ENCODE measurements at regions not wholly inside any gene's neighbourhood (a gene's known extent, or its start where the extent isn't known, plus 50 kb on each side); places are given as distances from the start of the nearest gene placed in this dataset.

- Histone ChIP-seq H3K36me3 (no peaks in the 10 kb centered on the region), H3K9me3 (no peaks in the 10 kb centered on the region), H3K27me3 (no peaks in the 10 kb centered on the region), H3K4me1 (peaks cover 0 to 12% of the 10 kb centered on the region in 2 donors), H3K4me3 (replicated peaks in 1 of 3) (no peak overlapping the region), H3K27ac (no peak overlapping the region)
- intact Hi-C loops (cut with DNase I), result no loop called here
- no peak for DNase-seq
- 88 to 92% methylated on average over 2 of the region's 2 CpGs for WGBS, 2 donors
- no peak for TF ChIP-seq CTCF (IDR thresholded peaks at IDR 0.05)
- TF ChIP-seq POLR2A (IDR thresholded peaks at IDR 0.05), result no peak
These were observed 172.3 kb downstream of the GJA1 start for GRCh38 chr6:121607721-121608120.

- Histone ChIP-seq H3K27ac (no peak overlapping the region), H3K36me3 (no peaks in the 10 kb centered on the region), H3K4me3 (replicated peaks in 1 of 3) (no peak overlapping the region), H3K4me1 (peaks cover 0 to 10% of the 10 kb centered on the region in 2 donors), H3K27me3 (no peaks in the 10 kb centered on the region), H3K9me3 (no peaks in the 10 kb centered on the region)
- no peak for DNase-seq
- 81 to 85% methylated on average over 3 of the region's 3 CpGs for WGBS, 2 donors
- intact Hi-C loops (cut with DNase I), result no loop called here
- TF ChIP-seq CTCF (IDR thresholded peaks at IDR 0.05) (no peak), POLR2A (IDR thresholded peaks at IDR 0.05) (no peak)
These were observed 172.8 kb downstream of the GJA1 start for GRCh38 chr6:121608270-121608669.

- no peak overlapping the region for H3K27ac ChIP-seq
- no peak overlapping the region for H3K4me3 ChIP-seq (replicated peaks in 1 of 3)
- no peak for DNase-seq
- H3K27me3 ChIP-seq, result no peaks in the 10 kb centered on the region
- H3K36me3 ChIP-seq, result no peaks in the 10 kb centered on the region
- H3K4me1 ChIP-seq, result no peaks in the 10 kb centered on the region
- TF ChIP-seq POLR2A (IDR thresholded peaks at IDR 0.05), result no peak
- no peak for TF ChIP-seq CTCF (IDR thresholded peaks at IDR 0.05)
- intact Hi-C loops (cut with DNase I), result no loop called here
- no peaks in the 10 kb centered on the region for H3K9me3 ChIP-seq
These were observed 173.8 kb downstream of the GJA1 start for GRCh38 chr6:121609281-121609680.

GRCh38 chr6:121612927-121613326 lies 177.5 kb downstream of the GJA1 start:
- H3K27me3 ChIP-seq, result no peaks in the 10 kb centered on the region
- no peaks in the 10 kb centered on the region for H3K9me3 ChIP-seq
- no peaks in the 10 kb centered on the region for H3K36me3 ChIP-seq
- no peak overlapping the region for H3K4me3 ChIP-seq (replicated peaks in 1 of 3)
- no peak for DNase-seq
- H3K4me1 ChIP-seq, result no peaks in the 10 kb centered on the region
- intact Hi-C loops (cut with DNase I), result no loop called here
- 88% methylated on average over 3 of the region's 3 CpGs for WGBS, 2 donors
- H3K27ac ChIP-seq, result no peak overlapping the region
- TF ChIP-seq POLR2A (IDR thresholded peaks at IDR 0.05) (no peak), CTCF (IDR thresholded peaks at IDR 0.05) (no peak)

GRCh38 chr6:121614115-121614514 lies 178.7 kb downstream of the GJA1 start:
- no peaks in the 10 kb centered on the region for H3K9me3 ChIP-seq
- TF ChIP-seq POLR2A (IDR thresholded peaks at IDR 0.05) (no peak), CTCF (IDR thresholded peaks at IDR 0.05) (no peak)
- intact Hi-C loops (cut with DNase I), result no loop called here
- no peak overlapping the region for H3K4me3 ChIP-seq (replicated peaks in 1 of 3)
- H3K36me3 ChIP-seq, result no peaks in the 10 kb centered on the region
- H3K27ac ChIP-seq, result no peak overlapping the region
- H3K27me3 ChIP-seq, result no peaks in the 10 kb centered on the region
- H3K4me1 ChIP-seq, result no peaks in the 10 kb centered on the region
- DNase-seq, result no peak
- 92 to 94% methylated on average over 5 of the region's 5 CpGs for WGBS, 2 donors

Data from thyroid gland (tissue), 4 donors.